ENCODE measurements at regions not wholly inside any gene's neighbourhood (a gene's known extent, or its start where the extent isn't known, plus 50 kb on each side); places are given as distances from the start of the nearest gene placed in this dataset.

DNA sequence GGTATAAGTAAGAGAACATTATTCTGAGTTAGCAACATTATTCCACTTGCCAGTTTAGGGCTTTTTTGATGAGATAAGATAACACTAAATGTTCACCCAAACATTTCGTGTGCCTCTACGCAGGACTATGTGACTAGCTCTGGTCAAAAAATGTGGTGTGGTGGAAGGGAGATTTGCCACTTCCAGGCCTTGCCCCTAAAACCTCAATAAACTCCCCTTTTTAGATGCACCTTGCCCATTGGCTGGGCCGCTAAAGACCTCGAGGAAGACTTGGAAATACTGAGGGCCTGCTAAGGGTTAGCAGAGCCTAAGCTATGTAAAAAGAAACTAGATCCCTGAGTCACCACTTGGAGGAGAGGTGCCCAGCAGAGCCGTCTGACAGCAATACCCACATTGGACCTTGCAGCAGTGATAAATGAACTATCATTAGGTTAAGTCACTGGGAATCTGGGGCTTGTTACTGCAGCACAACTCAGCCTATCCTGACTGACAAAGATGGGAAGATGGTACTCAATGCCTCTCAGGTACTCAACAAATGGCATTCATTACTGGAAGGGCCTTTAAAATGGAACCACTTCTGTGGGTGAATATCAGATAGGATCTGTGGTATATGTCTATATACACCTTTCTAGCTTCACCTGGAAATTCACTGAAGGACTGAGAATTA, 331.5 kb upstream of the TLE3 start:
- DNase-seq (ENCODE audit: low read depth, low spot score): no peak

DNA sequence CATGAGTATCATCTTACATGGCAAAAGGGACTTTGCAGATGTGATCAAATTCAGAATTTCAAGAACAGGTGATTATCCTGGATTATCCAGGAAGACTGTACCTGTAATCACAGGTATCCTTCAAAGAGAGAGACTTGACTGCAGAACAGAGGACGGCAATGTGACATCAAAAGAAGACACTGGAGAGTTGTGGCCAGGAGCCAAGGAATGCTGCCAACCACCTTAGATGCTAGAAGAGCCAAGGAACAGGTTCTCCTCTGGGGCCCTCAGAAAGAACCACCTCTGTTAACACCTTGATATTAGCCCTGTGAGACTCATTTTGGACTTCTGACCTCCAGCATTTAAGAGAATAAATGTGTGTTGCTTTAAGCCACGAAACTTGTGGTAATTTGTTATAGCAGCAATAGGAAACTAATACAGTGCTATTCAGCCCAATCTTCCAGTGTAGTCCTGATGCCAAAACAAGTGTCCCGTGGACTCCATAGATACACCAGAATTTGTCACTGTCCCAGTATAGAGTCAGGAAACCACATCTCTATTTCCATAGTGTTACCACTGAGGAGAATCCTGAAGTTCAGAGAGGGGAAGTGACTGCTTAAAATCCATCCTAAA, 330.6 kb upstream of the TLE3 start:
- DNase-seq (ENCODE audit: low read depth, low spot score): no peak

DNA sequence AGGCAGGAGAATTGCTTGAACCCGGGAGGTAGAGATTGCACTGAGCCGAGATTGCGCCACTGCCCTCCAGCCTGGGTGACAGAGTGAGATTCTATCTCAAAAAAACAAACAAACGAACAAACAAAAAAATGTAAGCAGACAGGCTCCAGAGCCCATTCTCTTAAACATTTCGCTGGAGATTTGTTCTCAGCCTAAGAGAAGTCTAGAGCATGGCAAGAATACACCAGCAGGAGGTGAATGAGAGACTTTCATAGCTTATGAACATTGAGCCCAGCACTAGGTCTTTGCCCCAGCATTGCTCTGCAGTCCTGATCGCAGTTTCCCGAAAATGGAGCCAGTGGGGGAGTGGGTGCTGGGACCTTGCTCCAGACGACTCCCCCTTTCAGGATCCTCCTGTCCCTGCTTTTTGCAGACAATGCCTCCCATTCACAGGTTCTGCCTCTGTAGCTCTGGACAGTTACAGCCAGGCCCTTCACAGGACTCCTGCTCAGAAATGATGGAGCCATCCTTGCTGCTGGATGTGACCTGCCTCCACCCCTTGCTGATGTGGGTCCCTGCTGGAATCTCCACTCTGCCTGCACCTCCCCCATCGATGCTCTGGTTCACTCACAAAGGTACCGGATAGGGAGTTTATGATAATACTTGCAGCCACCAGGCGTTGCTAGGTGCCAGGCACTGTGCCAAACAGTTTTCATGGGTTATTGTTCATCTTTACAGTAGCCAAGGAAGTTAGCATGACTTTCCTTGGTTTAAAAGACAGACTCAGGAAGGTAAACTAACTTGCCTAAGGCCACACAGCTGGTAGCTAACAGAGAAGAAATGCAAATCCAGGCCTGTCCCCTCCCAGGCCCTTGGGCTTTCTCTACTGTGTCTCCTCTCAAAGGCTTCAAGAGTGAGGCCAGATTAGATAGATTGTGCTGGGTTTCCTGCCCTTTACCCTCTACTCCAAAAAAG, 329.7 kb upstream of the TLE3 start:
- DNase-seq (ENCODE audit: low read depth, low spot score): no peak

DNA sequence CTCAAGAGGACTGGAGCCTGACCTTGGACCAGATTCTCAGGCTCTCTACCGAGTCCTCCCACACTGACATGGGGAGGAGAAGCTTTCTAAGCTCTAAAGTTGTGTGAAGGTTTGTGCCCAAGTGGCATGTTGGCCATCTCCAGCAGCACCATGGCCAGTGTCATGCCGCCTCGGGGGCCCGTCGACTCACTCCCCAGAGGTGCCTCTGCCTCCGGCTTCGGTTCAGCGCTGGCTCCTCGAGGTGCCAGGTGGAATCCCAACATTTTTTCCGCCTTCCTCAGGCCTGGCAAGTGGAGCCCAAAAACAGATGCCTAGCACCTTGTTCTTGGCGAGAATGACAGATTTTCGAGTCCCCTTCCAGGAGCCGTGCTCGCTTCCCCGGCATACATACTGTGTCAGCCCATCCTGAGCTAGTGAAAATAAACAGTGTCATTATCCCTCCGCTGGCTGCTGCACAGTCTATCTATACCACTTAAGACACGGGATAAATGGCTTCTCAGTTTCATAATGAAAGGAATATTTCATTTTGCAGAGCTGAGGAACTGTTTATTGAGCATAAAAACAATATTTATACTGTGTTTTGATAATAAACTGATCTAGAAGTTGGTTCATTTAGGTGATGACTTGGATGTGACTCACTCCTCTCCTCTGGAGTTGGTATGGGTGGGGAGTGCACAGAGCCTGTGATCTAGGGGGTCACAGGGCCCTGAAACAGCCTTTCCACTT, 328.5 kb upstream of the TLE3 start:
- no peak for DNase-seq (ENCODE audit: low read depth, low spot score)

DNA sequence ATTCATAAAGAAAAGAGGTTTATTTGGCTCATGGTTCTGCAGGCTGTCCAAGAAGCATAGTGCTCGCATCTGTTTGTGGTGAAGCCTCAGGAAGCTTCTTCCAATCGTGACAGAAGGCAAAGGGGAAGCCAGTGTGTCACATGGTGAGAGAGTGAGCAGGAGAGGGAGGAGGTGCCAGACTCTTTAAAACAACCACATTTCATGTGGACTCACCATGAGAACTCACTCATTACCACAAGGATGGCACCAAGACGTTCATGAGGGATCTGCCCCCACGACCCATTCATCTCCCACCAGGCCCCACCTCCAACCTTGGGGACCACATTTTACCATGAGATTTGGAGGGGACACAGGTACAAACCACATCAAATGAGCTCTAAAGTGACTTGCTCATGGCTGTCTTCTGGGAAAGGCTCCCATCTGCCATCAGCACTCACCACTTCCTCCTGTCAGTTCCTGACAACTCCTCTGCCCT, 327.3 kb upstream of the TLE3 start:
- no peak for DNase-seq (ENCODE audit: low read depth, low spot score)

DNA sequence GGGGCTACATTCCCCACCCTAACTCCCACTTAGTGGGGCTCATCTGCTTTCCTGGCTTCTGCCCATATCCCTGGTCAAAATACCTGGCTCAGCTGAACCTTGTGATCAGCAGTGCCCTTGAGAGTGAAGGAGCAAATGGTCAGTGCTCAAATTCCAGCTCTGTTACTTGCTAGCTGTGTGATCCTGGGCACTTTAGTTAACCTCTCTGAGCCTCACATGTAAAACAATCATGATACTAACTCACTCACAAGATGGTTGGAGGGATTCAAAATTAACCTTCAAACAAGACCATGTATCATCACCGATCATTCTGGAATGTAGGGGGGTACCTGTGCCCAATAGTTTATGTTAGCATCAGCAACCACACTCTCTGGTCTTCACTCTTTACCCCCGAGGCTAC, 325.6 kb upstream of the TLE3 start:
- no peak for DNase-seq (ENCODE audit: low read depth, low spot score)

DNA sequence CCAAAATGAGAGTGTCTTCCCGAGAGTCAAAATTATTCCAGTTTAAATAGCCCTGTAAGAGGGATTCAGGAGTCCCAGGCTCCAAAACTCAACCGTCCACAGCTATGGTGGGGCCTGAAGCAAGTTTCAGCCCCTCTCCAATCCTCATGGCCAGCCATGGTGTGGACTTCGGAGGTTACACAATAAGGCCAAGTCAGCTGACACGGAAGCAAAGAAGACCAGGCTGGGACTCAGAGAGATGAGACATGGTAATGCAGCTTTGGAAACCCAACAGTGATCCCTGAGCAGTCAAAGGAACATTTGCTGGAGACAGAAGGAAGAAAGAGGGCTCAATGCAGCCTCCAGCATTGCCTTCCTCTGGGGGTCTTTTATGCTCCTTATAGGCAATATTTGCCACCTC, 324.6 kb upstream of the TLE3 start:
- no peak for DNase-seq (ENCODE audit: low read depth, low spot score)

DNA sequence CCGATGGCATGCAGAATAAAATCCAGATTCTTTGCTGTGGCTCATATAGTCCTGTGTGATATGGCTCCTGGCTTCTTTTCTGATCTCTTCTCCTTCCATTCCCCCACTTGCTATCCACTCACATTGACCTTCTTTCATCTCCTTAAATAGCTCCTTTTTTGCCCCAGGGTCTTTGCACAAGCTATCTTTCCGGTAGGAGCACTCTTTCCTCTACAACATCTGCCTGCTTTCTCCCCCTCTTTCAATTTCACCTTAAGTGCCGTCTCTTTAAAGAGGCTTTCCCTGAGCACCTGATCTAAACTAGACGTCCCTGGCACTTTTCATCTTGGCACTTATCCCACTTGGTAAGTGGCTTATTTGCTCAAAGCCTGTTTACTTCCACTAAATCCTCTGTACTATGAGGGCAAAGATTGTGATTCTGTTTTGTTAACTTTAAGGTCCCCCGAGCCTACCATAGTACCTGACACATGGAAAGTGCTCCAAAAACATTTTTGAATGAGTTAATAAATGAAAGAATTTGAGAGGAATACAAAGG, 323.3 kb upstream of the TLE3 start:
- no peak for DNase-seq (ENCODE audit: low read depth, low spot score)

DNA sequence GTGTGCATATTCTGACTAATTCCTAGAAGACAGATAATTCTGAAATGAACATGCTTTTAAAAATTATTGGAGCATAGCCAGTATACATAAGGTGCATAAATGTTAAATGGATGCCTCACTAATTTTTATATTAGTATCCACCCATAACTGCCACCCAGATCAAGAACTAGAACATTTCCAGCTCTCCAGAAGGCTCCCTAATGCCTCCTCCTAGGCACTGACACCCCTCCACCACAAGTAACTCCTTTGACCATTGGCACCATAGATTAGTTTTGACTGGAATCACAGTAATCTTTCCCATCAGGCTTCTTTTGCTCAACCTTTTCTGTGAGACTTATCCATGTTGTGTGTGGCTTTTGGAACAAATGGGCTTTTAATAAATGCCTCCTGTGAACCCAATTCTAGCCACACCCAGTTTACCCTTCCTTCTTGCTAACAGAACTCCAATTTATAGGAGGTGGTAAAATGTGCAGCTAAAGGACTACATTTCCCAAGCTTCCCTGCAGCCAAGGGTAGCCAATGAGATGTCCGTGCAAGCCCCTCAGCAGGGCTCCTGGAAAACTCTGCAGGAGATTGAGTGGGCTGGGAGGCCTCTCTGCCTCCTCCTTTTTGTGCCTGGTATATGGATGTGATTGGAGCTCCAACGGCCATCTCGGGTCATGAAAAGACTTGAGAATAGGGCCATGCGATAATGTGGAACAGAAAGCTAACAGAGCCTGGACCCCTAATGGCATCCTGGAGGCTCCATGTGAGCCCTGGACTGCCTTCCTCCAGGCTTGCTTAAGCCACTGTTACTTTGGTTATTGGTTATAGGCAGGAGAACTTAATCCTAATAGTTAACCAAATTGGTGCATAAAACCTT, 322.6 kb upstream of the TLE3 start:
- DNase-seq (ENCODE audit: low read depth, low spot score): no peak

DNA sequence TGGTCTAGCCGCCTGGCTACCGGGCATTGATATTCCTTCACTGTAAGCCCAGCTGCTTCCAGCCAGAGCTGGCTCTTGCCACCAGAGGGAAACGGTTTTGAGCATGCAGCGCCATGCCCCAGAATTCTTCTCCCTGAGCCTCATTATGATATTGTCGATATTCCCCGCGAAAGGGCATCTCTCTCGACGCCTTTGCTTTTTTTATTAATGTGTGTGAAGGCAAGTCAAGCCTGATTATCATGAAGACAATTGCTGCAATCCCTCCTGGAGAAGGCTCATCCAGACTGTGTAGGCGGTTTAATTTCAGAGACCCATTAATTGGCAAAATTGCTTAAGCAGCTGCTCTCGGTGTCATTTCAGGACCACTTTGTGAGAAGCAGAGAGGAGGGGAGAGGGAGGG, 321.2 kb upstream of the TLE3 start:
- no peak for DNase-seq (ENCODE audit: low read depth, low spot score)

DNA sequence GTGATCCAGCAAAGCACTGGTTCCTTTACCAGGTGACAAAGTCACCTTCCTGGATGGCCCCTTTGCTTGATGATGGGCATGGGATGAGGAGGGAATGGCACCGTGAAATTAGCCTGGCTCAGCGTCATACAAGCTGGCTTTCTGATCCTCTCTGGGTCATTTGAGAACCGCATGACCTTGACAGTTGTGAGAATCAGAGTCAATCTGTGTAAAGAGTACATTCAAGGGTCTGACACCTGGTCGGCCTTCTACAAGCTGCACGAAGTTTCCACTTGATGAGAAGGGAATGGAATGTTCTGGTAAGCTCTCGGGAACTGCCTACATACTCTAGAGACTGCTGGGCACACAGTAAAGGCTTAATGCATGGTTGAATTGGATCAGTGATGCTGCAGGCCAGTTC, 319.8 kb upstream of the TLE3 start:
- no peak for DNase-seq (ENCODE audit: low read depth, low spot score)

DNA sequence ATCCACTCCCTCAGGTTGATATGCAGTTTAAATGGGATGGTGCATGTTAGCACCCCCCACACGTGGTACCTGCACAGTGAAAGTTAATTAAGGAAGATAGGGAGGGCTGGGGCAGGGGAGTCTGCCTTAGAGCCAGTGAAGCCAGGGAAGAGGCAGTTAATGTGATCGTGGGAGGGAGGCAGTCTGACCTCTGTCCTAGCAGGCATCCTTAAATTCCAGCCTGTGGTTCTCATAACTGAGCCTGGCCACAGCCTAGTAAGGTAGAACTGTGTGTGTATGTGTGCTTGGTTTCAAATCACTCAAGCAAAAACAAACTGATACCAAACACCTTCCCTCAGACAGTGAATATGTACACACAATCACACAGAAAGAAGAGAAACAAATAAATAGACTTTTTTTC, 319.1 kb upstream of the TLE3 start:
- no peak for DNase-seq (ENCODE audit: low read depth, low spot score)

DNA sequence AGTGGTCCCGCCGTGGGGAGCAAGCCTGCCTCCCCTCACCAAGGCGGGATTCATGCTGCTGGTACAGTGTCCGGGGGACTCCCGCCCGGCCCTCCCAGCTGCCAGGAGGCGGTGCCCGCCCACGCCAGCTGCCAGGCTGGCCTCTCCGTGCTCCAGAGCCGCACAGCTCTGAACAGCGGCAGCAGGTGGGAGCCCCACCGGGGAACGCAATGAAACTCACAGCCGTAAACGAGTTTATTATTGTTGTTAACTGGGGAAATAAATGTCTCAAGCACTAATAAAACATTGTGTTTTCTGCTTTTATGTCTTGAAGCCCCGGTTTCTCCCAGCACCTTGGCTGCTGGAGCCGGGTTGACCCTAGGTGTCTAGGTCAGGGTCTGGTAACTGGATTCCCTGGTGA, 317.7 kb upstream of the TLE3 start:
- no peak for DNase-seq (ENCODE audit: low read depth, low spot score)

DNA sequence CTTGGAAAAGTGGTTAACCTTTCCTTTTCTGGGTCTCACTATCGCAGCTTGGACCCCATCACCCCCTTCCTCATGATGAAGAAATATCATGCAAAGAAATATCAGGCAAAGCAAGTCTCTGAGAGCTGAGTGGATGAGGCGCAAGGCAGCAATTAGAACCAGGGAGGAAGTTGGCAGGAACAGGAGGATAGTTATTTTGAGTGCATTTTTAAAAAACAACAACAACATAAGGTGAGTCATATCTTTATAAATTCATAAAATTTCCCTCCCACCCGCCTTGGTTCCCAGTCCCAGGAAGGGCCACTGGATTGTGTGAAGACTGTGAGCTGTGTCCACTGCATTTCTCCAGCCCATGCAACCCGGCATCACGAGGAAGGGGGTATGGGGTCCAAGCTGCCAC, 316.9 kb upstream of the TLE3 start:
- DNase-seq (ENCODE audit: low read depth, low spot score): no peak

DNA sequence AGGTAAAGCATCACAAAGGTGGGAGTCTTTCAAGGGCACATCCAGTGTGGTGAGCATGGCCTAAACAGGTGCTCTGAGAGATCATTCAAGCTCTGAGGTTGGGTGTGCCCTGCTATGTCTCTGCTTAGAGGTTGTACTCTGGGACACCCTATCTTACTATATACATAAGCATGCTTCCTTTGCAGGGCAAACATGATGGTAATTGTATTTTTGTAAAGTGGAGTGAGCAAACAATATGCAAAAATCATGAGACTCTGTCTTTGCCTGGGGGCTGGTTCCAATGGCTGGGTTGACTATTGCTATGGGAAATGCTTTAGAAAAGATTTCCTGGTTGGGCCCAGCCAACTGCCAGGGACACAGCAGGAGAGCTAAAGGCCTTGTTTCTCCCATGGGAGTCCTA, 315.1 kb upstream of the TLE3 start:
- DNase-seq (ENCODE audit: low read depth, low spot score): no peak

DNA sequence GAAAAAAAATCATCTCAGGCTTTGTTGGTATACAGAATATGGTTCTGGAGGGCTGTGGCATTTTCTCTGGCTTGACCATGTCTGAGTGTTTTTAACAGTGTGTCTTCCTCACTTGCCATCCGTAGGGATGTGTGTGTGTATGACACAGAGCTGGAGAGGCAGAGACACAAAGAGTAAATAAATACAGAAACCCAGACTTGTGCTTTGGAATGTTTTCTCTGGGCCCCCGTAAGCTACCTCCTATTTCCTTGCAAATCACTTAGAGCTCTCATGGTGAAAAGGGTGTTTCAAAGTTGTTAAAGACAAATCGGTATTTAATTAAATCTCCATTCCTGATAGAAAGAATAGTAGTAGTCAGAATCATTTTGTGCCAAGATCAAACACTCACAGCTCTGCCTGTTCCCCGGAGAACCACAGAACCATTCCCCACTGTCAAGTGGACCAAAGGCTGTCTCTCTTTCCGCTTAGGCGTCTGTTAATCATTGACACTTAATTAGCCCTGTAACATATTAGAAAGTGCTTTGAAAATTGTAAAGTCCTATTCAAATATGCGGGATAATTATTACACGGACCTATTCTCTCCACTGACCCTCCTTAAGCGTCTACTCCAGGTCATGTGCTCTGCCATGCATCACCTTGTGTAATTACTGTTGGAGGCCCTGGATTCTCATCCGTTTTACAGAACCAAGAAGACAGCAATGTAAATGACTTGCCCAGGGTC, 313.6 kb upstream of the TLE3 start:
- DNase-seq (ENCODE audit: low read depth, low spot score): no peak

DNA sequence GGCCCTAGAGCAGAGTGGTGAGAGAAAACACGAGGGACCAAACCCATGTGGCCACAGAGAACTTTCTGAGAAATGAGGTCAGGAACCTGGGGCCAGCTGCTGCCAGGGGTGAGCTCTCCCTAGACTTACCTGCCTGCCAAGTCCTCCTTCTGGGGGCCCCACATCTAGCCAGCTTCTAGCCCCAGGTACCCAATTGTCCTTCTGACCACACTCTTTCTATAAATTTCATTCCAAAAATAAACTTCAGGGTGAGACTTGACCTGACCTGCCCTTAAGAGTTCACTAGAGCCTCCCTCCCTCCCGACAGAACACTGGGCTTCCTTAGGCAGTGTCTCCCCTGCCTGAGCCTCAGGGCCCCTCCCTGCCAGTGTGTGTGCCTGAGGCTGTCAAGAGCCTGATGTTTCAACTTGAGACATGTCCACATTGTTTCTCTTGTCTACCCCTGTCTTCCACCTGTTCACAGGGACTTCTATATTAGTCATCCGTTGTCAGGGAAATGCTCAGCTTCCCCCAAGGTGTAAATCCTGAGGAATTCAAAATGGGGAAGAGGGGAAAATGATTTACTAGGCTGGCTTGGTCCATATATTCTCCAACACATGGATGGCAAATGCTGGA, 312.8 kb upstream of the TLE3 start:
- no peak for DNase-seq (ENCODE audit: low read depth, low spot score)

DNA sequence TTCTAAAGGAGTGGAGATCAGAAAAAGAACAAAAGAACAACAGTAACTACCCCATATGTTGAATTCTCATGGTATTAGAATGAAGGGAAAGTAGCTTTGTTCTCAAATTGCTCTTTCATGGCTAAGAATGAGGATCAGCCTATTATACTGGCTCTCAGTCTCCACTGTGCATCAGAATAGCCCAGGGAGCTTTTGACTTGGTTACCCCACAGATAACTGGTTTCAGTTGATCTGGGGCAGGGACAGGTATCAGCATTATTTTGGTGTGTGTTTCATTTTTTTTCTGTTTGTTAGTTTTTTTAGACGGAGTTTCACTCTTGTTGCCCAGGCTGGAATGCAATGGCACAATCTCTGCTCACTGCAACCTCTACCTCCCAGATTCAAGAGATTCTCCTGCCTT, 311.7 kb upstream of the TLE3 start:
- no peak for DNase-seq (ENCODE audit: low read depth, low spot score)

DNA sequence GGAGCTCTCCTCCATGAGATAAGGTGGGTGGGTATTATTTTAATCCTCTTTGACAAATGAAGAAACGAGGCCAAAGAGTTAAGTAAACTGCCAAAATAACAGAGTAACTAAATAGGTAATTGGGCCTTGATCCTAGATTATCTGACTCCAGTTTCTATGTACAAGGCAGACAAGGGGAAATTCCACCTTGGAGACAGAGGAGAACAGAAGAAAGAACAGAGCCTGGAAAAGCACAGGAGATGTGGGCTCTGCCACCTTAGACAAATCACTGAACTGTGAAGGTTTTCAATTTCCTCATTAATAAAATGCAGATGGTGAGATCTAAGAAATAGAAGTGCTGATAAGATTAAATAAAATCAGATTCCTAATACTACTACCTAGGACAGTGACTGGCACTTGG, 310.2 kb upstream of the TLE3 start:
- no peak for DNase-seq (ENCODE audit: low read depth, low spot score)

DNA sequence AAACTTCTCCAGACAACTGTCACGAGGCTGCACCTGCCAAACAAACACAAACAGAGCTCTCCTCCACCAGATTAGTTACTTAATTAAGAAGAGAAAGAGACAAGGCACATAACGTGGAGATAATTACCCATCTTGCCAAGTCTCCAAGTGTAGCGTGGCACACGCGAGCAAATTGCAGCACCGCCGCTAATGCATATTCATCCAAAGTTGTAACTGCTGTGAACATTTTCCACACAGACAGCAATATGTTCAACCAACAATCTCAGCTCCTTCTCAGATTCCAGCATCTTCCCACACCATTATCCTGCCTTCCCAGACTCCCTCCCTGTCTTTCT, 309.6 kb upstream of the TLE3 start:
- no peak for DNase-seq (ENCODE audit: low read depth, low spot score)
